Hematopoietic multipotent progenitor cell treated with erythropoietin and hydrocortisone succinate and interleukin-3 and kit ligand, for 17 days (in vitro differentiated cells): ENCODE measurements at regions not wholly inside any gene's neighbourhood (a gene's known extent, or its start where the extent isn't known, plus 50 kb on each side); places are given as distances from the start of the nearest gene placed in this dataset.
"Not testable (repeated sequence)": the region's sequence is repeated elsewhere in the genome, so short reads cannot be mapped to it uniquely, and the experiment has no call there.

Experiments
- DNase-seq: peaks from one replicate; pipeline ENCODE4 v3.0.0-alpha.2; 2015; ENCODE audit warnings: low spot score

- not testable (repeated sequence) for DNase-seq
Measured at GRCh38 chr3:125810010-125810409, 159.0 kb upstream of the ROPN1B start.

- not testable (repeated sequence) for DNase-seq
Measured at GRCh38 chr3:125822175-125822574, 146.8 kb upstream of the ROPN1B start.

GRCh38 chr3:125831005-125831750 is 137.8 kb upstream of the ROPN1B start:
- DNase-seq: not testable (repeated sequence)

- not testable (repeated sequence) for DNase-seq
Measured at GRCh38 chr3:125835562-125835961, 133.4 kb upstream of the ROPN1B start.

GRCh38 chr3:125836011-125836551 is 132.9 kb upstream of the ROPN1B start:
- DNase-seq: peak; percentile 19

- DNase-seq: not testable (repeated sequence)
Measured at GRCh38 chr3:125836786-125837185, 132.2 kb upstream of the ROPN1B start.

- not testable (repeated sequence) for DNase-seq
Measured at GRCh38 chr3:125838857-125839256, 130.1 kb upstream of the ROPN1B start.

GRCh38 chr3:125840465-125840864 is 128.5 kb upstream of the ROPN1B start:
- DNase-seq: not testable (repeated sequence)

GRCh38 chr3:125847966-125848365 is 121.0 kb upstream of the ROPN1B start:
- DNase-seq: not testable (repeated sequence)

- not testable (repeated sequence) for DNase-seq
Measured at GRCh38 chr3:125855006-125855405, 114.0 kb upstream of the ROPN1B start.

GRCh38 chr3:125860547-125860946 is 108.4 kb upstream of the ROPN1B start:
- DNase-seq: not testable (repeated sequence)

GRCh38 chr3:125862841-125863254 is 106.1 kb upstream of the ROPN1B start:
- not testable (repeated sequence) for DNase-seq

GRCh38 chr3:125864532-125864931 is 104.4 kb upstream of the ROPN1B start:
- DNase-seq: not testable (repeated sequence)

GRCh38 chr3:125886006-125886405 is 83.0 kb upstream of the ROPN1B start:
- not testable (repeated sequence) for DNase-seq

GRCh38 chr3:125899181-125899580 is 69.8 kb upstream of the ROPN1B start:
- DNase-seq: not testable (repeated sequence)

- not testable (repeated sequence) for DNase-seq
Measured at GRCh38 chr3:125901473-125901872, 67.5 kb upstream of the ROPN1B start.

GRCh38 chr3:125903780-125904455 is 65.1 kb upstream of the ROPN1B start:
- DNase-seq: not testable (repeated sequence)

GRCh38 chr3:125907279-125907678 is 61.7 kb upstream of the ROPN1B start:
- DNase-seq: not testable (repeated sequence)

- DNase-seq: not testable (repeated sequence)
Measured at GRCh38 chr3:125910851-125911250, 58.1 kb upstream of the ROPN1B start.

- not testable (repeated sequence) for DNase-seq
Measured at GRCh38 chr3:125914608-125915436, 54.2 kb upstream of the ROPN1B start.

GRCh38 chr3:125915437-125915787 is 53.6 kb upstream of the ROPN1B start:
- peak; percentile 52 for DNase-seq

GRCh38 chr3:125915792-125916375 is 53.1 kb upstream of the ROPN1B start:
- peak; percentile 98 for DNase-seq
